MM.1S (cell line): ENCODE measurements at regions not wholly inside any gene's neighbourhood (a gene's known extent, or its start where the extent isn't known, plus 50 kb on each side); places are given as distances from the start of the nearest gene placed in this dataset.

ENCODE experiments used
- CTCF ChIP-seq: fragments of 300-600 bp; sonication (generic); IDR thresholded peaks from 2 replicates; pipeline ENCODE4 v1.5.1; 2016; ENCODE audit warnings: antibody characterized with exemption, low read length, mixed read lengths
- EZH2 ChIP-seq: fragments of 300-600 bp; sonication (generic); optimal IDR thresholded peaks from 2 replicates; pipeline ENCODE3; 2017; ENCODE audit warnings: low read depth, mild to moderate bottlenecking, antibody characterized with exemption, low read length, mixed read lengths
- EZH2phosphoT487 ChIP-seq: fragments of 300-600 bp; sonication (generic); IDR thresholded peaks from 2 replicates; pipeline ENCODE4 v1.6.1; 2018; ENCODE audit warnings: antibody characterized with exemption, low read length

GRCh38 chr2:189287982-189288521 lies 108.5 kb upstream of the COL5A2 start:
- TF ChIP-seq EZH2 (no peak), CTCF (peak; percentile 40), EZH2phosphoT487 (no peak)
